Chondrocyte (in vitro differentiated cells): ENCODE measurements at regions not wholly inside any gene's neighbourhood (a gene's known extent, or its start where the extent isn't known, plus 50 kb on each side); places are given as distances from the start of the nearest gene placed in this dataset.

Experiments
- DNase-seq: peaks from one replicate; pipeline ENCODE4 v3.0.0; 2021; ENCODE audit warnings: mixed read lengths, low spot score
- H3K27ac Mint-ChIP-seq: one replicate; pipeline ENCODE4 v1.8.0; 2021; ENCODE audit warnings: mild to moderate bottlenecking, moderate library complexity, mixed read lengths; ENCODE audit not compliant: unreplicated experiment
- H3K27me3 Mint-ChIP-seq: 2 replicates; pipeline ENCODE4 v1.8.0; 2021; ENCODE audit warnings: low read depth, mixed read lengths
- H3K36me3 Mint-ChIP-seq: 2 replicates; pipeline ENCODE4 v1.8.0; 2021; ENCODE audit warnings: low read depth, mixed read lengths
- H3K4me1 Mint-ChIP-seq: 2 replicates; pipeline ENCODE4 v1.8.0; 2021; ENCODE audit warnings: low read depth, mild to moderate bottlenecking, mixed read lengths
- H3K4me3 Mint-ChIP-seq: one replicate; pipeline ENCODE4 v1.8.0; 2021; ENCODE audit warnings: mild to moderate bottlenecking, moderate library complexity, mixed read lengths; ENCODE audit not compliant: unreplicated experiment
- H3K9me3 Mint-ChIP-seq: 2 replicates; pipeline ENCODE4 v1.8.0; 2021; ENCODE audit warnings: low read depth, mixed read lengths
- CTCF ChIP-seq: fragments of 200-600 bp; sonication (generic); IDR thresholded peaks from 2 replicates; pipeline ENCODE4 v1.5.0; 2021; ENCODE audit warnings: antibody characterized with exemption, mild to moderate bottlenecking, moderate library complexity

- peaks cover 46% of the 10 kb centered on the region for H3K4me1 Mint-ChIP-seq
- H3K36me3 Mint-ChIP-seq: no peaks in the 10 kb centered on the region
- DNase-seq: no peak
- H3K4me3 Mint-ChIP-seq: peak overlapping the region; percentile 19
- no peak for TF ChIP-seq CTCF
- H3K27me3 Mint-ChIP-seq: no peaks in the 10 kb centered on the region
- no peaks in the 10 kb centered on the region for H3K9me3 Mint-ChIP-seq
- H3K27ac Mint-ChIP-seq: peak overlapping the region; percentile 100
Measured at GRCh38 chr9:107636571-107637381, 147.2 kb upstream of the KLF4 start.

- no peak overlapping the region for H3K4me3 Mint-ChIP-seq
- no peak for DNase-seq
- peak overlapping the region; percentile 53 for H3K27ac Mint-ChIP-seq
- H3K9me3 Mint-ChIP-seq: no peaks in the 10 kb centered on the region
- H3K27me3 Mint-ChIP-seq: no peaks in the 10 kb centered on the region
- H3K36me3 Mint-ChIP-seq: no peaks in the 10 kb centered on the region
- TF ChIP-seq CTCF: no peak
- H3K4me1 Mint-ChIP-seq: peaks cover 46% of the 10 kb centered on the region
Measured at GRCh38 chr9:107635803-107636174, 146.2 kb upstream of the KLF4 start.

- H3K4me3 Mint-ChIP-seq: no peak overlapping the region
- TF ChIP-seq CTCF: peak; percentile 13
- H3K4me1 Mint-ChIP-seq: peaks cover 43% of the 10 kb centered on the region
- H3K27me3 Mint-ChIP-seq: no peaks in the 10 kb centered on the region
- no peak for DNase-seq
- H3K9me3 Mint-ChIP-seq: no peaks in the 10 kb centered on the region
- H3K36me3 Mint-ChIP-seq: no peaks in the 10 kb centered on the region
- H3K27ac Mint-ChIP-seq: peak overlapping the region; percentile 53
Measured at GRCh38 chr9:107635101-107635802, 145.7 kb upstream of the KLF4 start.

GRCh38 chr9:107633406-107633805 is 143.8 kb upstream of the KLF4 start:
- Mint-ChIP-seq H3K4me3 (no peak overlapping the region), H3K36me3 (no peaks in the 10 kb centered on the region), H3K4me1 (peaks cover 32% of the 10 kb centered on the region), H3K9me3 (no peaks in the 10 kb centered on the region), H3K27me3 (no peaks in the 10 kb centered on the region), H3K27ac (no peak overlapping the region)
- DNase-seq: no peak
- no peak for TF ChIP-seq CTCF

- H3K4me3 Mint-ChIP-seq: no peak overlapping the region
- H3K9me3 Mint-ChIP-seq: no peaks in the 10 kb centered on the region
- H3K36me3 Mint-ChIP-seq: no peaks in the 10 kb centered on the region
- no peaks in the 10 kb centered on the region for H3K27me3 Mint-ChIP-seq
- peaks cover 30% of the 10 kb centered on the region for H3K4me1 Mint-ChIP-seq
- no peak for DNase-seq
- H3K27ac Mint-ChIP-seq: no peak overlapping the region
- TF ChIP-seq CTCF: no peak
Measured at GRCh38 chr9:107632661-107633060, 143.1 kb upstream of the KLF4 start.
